Loucy (cell line): ENCODE measurements at regions not wholly inside any gene's neighbourhood (a gene's known extent, or its start where the extent isn't known, plus 50 kb on each side); places are given as distances from the start of the nearest gene placed in this dataset.

Source experiments
- CTCF ChIP-seq: fragments of 200-600 bp; sonication (generic); conservative IDR thresholded peaks from 2 replicates; pipeline ENCODE4 v1.5.1; 2014; ENCODE audit warnings: mild to moderate bottlenecking, antibody characterized with exemption, low read length
- EZH2phosphoT487 ChIP-seq: fragments of 200-600 bp; IDR thresholded peaks from 2 replicates; pipeline ENCODE4 v1.6.1; 2018; ENCODE audit warnings: antibody characterized with exemption, mild to moderate bottlenecking, moderate library complexity, borderline replicate concordance

- no peak for TF ChIP-seq CTCF
- TF ChIP-seq EZH2phosphoT487 = no peak
Measured at GRCh38 chr3:116971531-116971930, 262.0 kb downstream of the TUSC7 start.
